Frontal cortex (tissue), 3 donors: ENCODE measurements at regions not wholly inside any gene's neighbourhood (a gene's known extent, or its start where the extent isn't known, plus 50 kb on each side); places are given as distances from the start of the nearest gene placed in this dataset.

ENCODE experiments used
- DNase-seq, 2 donors: peaks; one replicate each; pipeline ENCODE4 v3.0.0; 2012; ENCODE audit warnings: low spot score in 2 of 2
- FAIRE-seq: peaks from 2 replicates; lab custom pipeline; 2012; peaks lifted over from hg19 to GRCh38; lab: Jason Lieb, UNC
- donor health status: control.
- donor health status: control.
- donor health status: control.

DNA sequence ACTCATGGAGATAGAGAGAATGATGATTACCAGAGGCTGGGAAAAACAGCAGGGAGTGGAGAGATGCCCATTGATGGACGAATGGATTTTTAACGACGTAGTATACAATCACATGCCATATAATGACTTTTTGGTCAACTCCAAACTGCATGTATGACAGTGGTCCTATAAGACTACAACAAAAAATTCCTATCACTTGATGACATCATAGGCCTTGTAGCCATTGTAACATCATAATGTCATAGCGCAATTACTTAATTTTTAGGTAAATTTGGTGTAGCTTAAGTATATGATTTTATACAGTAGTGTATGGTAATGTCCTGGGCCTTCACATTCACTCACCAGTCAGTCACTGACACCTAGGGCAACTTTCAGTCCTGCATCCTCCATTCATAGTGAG lies 264.3 kb downstream of the RAP2B start:
- FAIRE-seq, result no peak

DNA sequence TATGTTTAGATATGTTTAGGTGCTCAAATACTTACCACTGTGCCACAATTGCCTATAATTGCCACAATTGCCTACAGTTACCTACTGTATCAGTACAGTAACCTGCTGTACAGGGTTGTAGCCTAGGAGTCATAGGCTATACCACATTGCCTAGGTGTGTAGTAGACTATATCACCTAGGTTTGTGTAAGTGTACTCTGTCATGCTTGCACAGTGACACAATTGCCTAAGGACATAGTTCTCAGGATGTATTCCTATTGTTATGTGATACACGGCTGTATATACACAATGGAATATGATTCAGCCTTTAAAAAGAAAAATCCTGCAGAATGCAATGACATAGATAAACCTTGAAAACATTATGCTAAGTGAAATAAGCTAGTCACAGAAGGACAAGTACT lies 264.8 kb downstream of the RAP2B start:
- FAIRE-seq (no peak), DNase-seq (no peak)

More for the DNA sequence above, 264.3 kb downstream of the RAP2B start:
- DNase-seq, result no peak

- no peak for FAIRE-seq
- no peak for DNase-seq
Measured at GRCh38 chr3:153429821-153430220, 267.8 kb downstream of the RAP2B start.

GRCh38 chr3:153431076-153431475 lies 269.1 kb downstream of the RAP2B start:
- FAIRE-seq, result no peak
- no peak for DNase-seq

DNA sequence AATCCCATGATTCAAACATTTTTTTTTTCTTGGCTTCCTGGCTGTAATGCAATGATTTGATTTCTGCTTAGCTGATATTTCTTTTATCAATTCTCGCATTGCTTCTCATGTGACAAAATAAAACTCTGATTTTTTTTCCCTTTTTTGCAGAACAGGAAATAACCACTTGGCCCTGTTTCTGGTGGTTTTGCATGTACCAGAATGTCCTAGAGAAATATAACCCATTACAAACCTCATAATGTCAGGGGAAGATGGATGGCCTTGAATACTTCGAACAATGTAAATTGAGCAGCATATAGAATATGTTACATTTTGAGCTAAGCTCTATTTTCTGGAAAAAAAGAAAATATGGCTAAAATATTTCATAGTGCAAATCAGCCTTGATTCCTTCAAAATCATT lies 275.6 kb downstream of the RAP2B start:
- no peak for DNase-seq
- no peak for FAIRE-seq

- FAIRE-seq, result no peak
- DNase-seq, result no peak
Measured at GRCh38 chr3:153438271-153438670, 276.2 kb downstream of the RAP2B start.

DNA sequence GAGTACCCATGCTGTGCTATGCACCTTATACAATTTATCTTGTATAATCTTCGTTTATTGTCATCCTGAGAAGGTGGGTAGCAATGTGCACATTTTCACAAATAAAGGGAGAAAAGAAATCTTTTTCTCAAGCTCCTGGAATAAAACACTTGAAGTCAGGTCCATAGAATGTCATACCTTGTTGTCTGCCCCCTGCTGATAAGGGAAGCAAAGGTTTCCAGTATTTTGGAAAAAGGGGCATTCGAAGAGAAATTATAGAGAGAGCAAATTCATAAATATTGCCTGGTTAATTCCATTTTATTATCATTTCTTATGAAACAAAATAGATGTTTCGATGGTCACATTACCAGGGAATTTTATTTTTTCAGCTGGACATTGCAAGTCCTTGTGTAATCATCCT lies 277.8 kb downstream of the RAP2B start:
- FAIRE-seq (no peak), DNase-seq (no peak)

DNA sequence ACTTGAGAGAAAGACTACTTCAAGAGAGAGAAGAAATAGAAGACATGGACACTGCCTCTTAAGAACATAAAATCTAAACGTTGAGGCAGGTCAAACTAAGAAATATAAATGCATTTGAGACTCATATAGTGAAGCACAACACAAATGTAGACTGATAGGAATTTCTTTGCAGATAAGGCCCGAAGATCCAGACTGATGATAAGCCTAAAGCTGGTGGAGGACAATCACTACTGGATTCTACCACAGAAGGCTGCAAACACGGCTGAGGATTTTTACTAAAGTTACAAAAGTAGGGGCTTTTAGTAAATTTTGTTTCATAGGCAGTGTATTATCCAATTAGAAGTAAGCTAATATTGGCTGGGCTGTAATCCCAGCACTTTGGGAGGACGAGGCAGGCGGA lies 278.3 kb downstream of the RAP2B start:
- DNase-seq, result no peak
- no peak for FAIRE-seq

- no peak for DNase-seq
- no peak for FAIRE-seq
Measured at GRCh38 chr3:153442386-153442785, 280.4 kb downstream of the RAP2B start.

GRCh38 chr3:153442799-153443487 lies 280.9 kb downstream of the RAP2B start:
- DNase-seq, result no peak
- no peak for FAIRE-seq

DNA sequence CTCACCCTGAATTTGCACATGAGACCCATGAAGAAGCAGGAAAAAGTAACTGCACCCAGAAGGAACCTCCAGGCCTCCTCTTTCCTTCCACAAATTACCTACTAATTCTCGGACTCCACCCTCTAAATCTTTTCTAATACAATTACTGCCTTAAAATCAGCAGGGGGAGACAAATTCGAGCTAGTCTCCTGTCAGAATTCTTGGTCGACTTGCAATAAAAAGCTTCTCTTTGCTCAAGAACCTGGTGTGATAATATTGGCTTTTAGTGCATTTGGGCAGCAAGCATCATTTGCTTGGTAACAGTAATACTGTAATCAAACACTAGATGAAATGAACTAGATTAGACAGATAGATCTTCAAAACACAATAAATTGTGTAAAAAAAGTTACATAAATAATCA lies 281.9 kb downstream of the RAP2B start:
- no peak for FAIRE-seq
- no peak for DNase-seq

DNA sequence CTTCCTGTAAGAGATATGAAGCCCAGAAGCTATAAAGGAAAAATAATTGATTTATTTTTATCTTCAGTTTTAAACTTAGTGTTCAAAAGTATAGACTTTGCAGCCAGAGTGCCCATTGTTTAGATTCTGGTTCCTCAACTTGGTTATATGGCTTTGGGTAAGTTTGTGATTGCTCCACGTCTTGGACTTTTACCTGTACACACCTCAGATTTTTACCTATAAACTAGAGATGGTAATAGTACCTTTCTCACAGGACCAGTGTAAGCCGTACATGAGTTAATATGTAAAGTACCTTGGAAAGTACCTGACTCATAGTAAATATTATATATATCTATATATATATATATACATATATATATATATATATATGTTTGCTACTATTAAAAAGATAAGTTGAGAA lies 283.8 kb downstream of the RAP2B start:
- DNase-seq, result no peak
- FAIRE-seq, result no peak

DNA sequence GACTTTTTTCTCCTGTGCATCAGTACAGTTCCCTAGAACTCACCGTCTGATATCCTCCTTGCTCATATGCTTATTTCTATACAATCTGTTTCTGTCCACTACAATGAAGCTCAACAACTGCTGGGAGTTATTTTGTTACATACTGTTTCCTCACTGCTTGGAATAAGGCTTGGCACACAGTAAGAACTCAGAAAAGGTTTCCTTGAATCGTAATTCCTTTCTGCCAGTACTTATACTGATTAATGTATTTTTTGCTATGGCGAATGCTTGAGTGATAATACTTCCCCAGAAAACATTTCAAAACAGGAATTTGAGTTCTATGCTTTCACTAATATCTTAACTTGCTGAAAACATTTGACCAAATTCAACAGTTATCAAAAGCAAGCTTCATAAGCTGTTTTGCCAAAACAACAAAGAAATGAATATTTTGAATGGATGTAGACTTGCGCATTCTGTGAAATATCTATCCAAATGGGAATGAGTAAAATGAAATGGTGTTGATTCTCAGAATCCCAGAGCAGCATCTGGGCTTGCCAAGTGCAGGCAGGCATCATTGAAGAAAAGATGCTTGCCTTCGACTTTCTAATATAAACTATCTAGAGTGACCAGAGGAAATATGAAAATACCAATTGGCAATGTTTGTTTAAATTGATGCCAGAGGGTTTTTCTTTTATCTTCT lies 286.3 kb downstream of the RAP2B start:
- DNase-seq, result no peak

DNA sequence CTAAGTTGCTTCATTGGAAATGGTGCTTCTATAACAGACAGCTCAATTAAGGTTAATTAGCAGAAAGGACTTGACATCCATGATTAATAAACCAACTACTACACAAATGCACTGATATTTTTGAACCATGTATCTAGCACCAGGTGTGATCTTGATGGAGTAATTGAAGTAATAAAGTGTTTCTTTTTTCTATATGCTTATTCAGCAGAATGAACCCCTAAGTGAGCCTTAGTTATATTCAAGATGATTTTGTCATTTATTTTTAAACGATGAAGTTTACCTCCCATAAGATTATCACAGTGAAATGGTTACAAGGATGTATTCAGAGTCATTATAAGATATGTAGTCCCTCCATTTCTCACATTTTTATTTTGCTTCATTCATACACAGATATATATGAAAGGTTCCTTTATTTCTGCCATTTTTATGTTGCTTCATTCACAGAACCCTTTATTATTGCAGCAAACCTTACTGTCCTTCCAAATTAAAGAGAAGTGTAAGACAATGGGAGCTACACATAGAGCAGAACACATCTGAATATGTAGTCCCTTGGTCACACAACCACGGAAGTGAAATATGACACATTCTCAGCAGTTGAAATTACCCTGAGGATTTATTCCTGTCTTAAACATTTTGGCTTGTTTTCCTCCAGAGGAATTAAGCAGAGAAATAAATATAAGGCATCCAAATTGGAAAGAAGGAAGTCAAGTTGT lies 295.0 kb downstream of the RAP2B start:
- no peak for FAIRE-seq

More for the DNA sequence above, 286.3 kb downstream of the RAP2B start:
- FAIRE-seq, result no peak

GRCh38 chr3:153458881-153459280 lies 296.9 kb downstream of the RAP2B start:
- no peak for FAIRE-seq
- DNase-seq, result no peak

More for the DNA sequence above, 295.0 kb downstream of the RAP2B start:
- DNase-seq, result no peak

DNA sequence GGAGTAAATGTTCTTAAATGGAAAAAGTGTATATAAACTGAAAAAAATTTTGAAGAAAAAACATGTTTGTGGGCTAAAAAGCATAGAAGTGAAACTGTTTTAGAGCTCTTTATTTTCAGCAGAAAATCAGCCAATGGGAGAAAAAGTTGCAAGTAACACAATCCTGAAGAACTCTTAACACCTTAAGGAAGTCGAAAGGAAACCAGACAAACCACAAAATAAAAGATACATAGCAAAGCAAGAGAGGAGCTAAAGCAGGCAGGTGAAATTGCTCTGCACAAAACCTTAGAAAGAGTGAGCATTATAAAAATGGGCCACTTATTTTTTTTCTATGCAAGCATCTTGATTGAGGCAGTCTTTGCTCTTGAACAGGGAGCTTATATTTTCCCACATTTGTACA lies 300.5 kb downstream of the RAP2B start:
- DNase-seq, result no peak
- no peak for FAIRE-seq

- FAIRE-seq, result no peak
Measured at GRCh38 chr3:153463895-153464294, 301.9 kb downstream of the RAP2B start.

DNA sequence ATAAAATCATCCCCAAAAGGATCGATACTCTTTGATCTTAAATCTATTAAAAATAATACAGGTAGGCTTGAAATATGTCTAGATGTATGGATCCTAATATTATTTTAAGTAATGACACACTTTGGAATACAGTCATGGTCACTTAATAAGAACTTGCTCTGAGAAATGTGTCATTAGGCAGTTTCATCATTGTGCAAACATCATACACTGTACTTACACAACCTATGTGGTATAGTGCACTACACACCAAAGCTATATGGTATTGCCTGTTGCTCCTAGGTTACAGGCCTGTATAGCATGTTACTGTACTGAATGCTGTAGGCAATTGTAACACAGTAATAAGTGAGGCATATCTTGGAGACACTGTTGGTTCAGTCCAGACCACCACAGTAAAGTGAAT lies 307.1 kb downstream of the RAP2B start:
- no peak for DNase-seq
- FAIRE-seq, result no peak

More at GRCh38 chr3:153463895-153464294, 301.9 kb downstream of the RAP2B start:
- DNase-seq, result no peak

- FAIRE-seq (no peak), DNase-seq (no peak)
Measured at GRCh38 chr3:153484842-153485241, 322.8 kb downstream of the RAP2B start.

GRCh38 chr3:153495422-153495821 lies 333.4 kb downstream of the RAP2B start:
- DNase-seq, result no peak
- no peak for FAIRE-seq

DNA sequence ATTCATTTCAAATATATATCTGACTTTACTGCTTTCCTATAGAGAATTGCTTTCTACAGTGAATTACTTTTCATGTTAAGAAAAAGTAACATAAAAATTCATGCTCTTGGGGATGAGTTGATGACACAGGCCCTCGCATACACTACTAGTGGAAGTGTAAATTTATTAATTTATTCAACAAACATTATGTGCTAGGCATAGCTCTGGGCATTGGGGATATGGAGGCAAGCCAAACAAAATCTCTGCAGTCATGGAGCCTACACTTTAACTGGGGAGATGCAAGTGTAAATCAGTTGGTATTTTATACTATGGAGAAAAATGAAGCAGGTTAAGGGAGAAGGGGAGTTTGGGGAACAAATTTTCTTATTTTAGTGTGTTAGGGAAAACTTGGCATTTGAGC lies 340.7 kb downstream of the RAP2B start:
- DNase-seq (no peak), FAIRE-seq (no peak)
